ENCODE measurements at regions not wholly inside any gene's neighbourhood (a gene's known extent, or its start where the extent isn't known, plus 50 kb on each side); places are given as distances from the start of the nearest gene placed in this dataset.
A peak's percentile ranks its signal among the peaks of the same experiment; 100 is the strongest.
"Not testable (repeated sequence)": the region's sequence is repeated elsewhere in the genome, so short reads cannot be mapped to it uniquely, and the experiment has no call there.

DNA sequence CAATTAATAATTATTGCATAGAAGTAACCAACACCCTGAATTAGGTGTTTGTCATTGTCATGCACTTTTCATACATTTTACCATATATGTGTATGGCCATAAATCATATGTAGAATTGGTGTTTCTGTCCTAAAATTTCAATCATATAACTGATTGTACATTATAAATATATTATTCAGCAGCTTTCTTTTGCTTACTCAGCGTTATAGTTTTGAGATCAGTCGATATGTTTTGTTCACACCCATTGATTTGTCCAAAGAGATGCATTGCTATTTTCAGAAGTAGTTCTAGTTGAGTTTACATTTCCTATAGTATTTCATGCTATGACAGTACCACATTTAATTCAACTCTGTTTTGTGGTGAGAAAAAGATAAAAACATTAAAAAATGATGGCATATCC, 50.5 kb upstream of the PARP4 start:
- DNase-seq (ENCODE audit: low spot score) = no peak

DNA sequence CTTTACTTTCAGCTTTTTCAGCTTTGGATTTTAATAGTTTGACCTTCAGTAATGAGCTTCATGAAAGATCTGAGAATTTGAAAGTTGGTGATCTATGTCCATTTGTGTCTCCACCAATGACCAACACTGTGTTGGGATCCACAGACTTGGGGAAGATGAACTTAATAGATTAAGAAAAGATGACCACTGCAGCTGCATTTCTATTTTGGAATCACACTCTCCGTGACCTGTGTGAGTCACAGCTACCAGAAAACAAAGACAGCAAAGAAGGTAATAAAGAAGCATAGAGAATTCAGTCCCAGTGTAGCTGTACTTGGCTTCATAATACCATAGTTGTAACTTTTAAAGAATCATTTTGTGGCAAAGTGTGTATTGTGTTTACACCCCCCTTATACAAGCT, 51.4 kb upstream of the PARP4 start:
- peak; percentile 10 for DNase-seq (ENCODE audit: low spot score)

DNA sequence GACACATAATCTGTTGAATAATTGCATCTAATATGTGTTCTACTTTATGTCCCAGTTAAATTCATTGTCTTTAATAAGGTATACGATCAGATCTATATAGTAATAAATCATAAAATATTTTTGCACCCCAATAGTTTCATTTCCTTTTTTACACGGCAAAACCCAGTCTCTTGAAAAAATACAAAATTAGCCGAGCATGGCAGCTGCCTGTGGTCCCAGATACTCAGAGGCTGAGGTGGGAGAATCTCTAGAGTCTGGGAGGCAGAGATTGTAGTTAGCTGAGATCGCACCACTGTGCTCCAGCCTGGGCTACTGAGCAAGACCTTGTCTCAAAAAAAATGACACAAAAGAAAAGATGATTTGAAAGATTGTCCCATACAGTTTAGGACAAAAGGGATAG, 52.3 kb upstream of the PARP4 start:
- DNase-seq (ENCODE audit: low spot score) = no peak

GRCh38 chr13:24567593-24567992, 55.0 kb upstream of the PARP4 start:
- DNase-seq (ENCODE audit: low spot score) = peak; percentile 25

- no peak for DNase-seq (ENCODE audit: low spot score)
Measured at GRCh38 chr13:24574847-24575246, 62.3 kb upstream of the PARP4 start.

DNA sequence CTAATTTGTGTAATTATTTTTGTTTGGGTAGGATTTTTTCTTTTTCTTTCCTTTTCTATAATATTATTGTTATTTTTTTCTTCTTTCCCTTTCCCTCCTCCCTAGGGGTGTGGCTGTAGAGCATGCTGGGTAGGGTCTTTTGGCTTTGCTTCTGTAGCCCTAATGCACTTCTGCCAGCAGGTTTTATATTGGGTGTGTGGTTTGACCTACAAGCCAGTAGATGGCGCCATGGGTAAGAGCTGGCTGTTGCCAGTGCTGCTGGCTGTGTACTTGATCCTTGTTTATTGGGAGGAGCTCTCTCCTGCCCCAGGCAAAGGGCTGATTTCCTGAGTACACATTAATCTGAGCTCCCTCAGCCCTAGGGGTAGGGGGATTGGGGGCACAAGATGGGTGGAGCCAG, 67.7 kb upstream of the PARP4 start:
- not testable (repeated sequence) for DNase-seq (ENCODE audit: low spot score)

DNA sequence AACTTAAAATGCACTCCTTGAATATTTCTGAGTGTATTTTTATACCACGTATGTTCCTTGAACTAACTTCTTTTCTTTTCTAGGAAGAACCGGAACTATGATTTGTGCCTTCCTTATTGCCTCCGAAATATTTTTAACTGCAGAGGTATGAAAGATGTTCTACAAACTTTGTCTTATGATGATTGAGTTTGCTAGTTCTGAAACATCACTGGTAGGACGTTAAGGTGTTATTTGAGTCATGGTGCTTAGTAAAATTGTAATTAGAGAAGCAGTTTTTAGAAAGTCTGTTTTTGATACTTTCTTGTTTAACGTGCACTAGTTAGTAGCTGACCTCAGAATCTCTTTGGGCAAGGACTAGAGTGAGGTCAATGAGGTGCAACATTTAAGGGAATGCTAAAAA, 69.0 kb upstream of the PARP4 start:
- DNase-seq (ENCODE audit: low spot score) = not testable (repeated sequence)

DNA sequence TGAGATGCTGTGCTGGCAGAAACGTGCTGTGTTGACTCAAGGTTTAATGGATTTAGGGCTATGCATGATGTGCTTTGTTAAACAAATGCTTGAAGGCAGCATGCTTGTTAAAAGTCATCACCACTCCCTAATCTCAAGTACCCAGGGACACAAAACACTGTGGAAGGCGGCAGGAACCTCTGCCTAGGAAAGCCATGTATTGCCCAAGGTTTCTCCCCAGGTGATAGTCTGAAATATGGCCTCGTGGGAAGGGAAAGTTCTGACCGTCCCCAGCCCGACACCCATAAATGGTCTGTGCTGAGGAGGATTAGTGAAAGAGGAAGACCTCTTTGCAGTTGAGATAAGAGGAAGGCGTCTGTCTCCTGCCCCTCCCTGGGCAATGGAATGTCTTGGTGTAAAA, 79.1 kb upstream of the PARP4 start:
- DNase-seq (ENCODE audit: low spot score) = not testable (repeated sequence)

- not testable (repeated sequence) for DNase-seq (ENCODE audit: low spot score)
Measured at GRCh38 chr13:24597906-24598670, 82.1 kb upstream of the ATP12A start.

DNA sequence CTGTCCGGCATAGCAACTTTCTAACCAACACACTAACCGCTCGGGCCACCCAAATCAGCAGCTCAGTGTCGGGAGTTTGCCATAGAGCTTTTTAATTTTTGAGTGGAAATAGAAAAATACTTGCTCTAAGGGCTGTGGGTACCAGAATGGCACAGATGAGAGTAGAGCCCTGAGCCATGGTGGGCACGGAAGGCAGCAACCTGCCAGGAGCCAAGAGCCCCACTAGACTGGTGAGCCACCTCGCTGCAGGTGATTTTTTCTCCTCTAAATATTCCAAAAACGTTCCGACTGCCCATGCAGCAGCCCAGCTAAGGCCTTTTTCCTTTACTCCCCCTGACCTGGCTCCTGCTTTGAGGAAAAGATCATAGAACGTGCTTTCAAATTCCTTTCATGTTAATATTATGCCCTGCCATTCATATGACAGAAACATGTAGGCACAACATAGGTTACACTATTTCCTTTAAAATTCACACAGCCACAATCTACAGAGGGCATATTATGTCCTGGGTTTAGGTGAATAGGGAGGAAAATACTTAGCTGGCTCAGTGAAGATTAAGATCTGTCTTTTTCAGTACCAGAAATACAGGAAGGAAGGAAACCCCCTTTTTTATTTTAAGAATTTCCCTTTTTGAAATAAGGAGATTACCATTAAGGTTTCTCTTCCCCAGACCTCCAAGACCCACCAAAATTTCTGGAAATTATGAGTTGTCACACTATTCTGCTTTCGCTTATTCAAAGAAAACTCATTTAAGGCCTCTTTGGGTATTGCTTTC, 81.0 kb upstream of the ATP12A start:
- not testable (repeated sequence) for DNase-seq (ENCODE audit: low spot score)

DNA sequence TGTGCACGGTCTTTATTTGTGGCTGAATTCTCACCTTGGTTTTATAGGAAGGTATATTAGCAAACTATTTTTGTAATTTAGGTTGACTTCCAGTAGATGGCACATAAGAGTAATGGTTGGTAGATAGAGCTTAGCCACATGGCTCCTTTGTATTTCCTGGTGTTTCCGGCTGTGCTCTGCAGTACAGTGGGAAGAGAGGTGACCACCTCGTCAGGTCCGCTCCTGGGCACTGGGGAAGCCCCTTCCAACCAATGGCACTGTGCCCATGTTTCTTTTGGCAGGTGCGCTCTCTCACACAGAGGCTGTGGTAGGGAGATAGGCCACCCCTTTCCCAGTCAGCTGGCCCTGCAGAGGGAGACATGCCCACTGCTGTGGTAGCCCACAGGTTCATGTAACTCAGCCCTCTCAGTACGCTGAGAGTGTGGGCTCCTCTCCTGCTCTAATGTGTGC, 74.3 kb upstream of the ATP12A start:
- peak; percentile 75 for DNase-seq (ENCODE audit: low spot score)

DNA sequence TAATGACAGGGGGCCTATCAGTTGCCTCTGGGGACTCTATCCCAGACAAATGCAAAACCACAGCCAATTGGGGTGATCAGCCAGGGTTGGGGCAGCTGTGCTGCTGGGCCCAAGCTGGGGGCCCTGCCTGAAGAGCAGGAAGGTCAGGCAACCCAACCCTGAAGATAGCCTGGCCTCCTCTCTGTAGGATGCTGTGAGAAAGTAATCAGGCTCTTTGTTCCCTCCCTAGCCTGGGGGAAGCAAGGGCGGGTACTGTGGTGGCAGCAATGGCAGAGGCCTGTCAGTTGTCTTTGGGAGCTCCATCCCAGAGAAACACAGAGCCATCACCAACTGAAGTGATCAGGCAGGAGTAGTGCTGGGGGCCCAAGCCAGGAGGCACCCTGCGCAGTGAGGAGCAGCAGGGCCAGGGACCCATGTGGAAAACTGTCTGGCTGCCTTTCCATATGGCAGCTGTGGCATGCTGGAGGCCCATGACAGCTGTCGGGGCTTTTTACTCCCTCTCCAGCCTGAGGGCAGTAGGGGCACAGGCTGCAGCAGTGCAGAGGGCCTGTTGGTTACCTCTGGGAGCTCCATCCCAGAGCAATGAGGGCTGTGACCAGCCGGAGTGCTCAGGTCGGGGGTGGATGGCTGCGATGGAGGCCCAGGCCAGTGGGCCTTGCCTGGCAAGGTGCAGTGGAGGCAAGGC, 73.6 kb upstream of the ATP12A start:
- no peak for DNase-seq (ENCODE audit: low spot score)

- DNase-seq (ENCODE audit: low spot score) = no peak
Measured at GRCh38 chr13:24610956-24611355, 69.3 kb upstream of the ATP12A start.

DNA sequence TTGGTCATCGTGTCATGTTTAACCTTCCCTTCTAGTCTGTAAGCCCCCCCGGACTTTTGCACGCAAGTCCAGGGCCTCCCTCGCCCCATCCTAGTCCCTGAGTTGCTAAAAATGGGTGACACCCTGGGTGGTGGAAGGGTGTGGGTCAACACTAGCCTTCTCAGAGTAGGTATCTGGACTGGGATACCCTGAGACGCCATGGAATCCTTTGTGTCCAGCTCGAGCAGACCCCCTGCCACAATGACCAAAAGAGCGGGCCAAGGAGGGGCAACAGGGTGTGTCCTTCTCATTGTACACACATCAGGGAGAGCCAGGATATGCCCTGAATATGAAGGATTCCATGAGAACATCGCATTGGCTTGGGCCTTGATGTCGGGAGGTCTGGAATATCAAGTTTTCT, 67.5 kb upstream of the ATP12A start:
- DNase-seq (ENCODE audit: low spot score) = no peak

GRCh38 chr13:24613128-24613527, 67.1 kb upstream of the ATP12A start:
- DNase-seq (ENCODE audit: low spot score) = no peak

- DNase-seq (ENCODE audit: low spot score) = no peak
Measured at GRCh38 chr13:24613755-24614154, 66.5 kb upstream of the ATP12A start.

GRCh38 chr13:24614306-24615080, 65.7 kb upstream of the ATP12A start:
- DNase-seq (ENCODE audit: low spot score) = no peak

DNA sequence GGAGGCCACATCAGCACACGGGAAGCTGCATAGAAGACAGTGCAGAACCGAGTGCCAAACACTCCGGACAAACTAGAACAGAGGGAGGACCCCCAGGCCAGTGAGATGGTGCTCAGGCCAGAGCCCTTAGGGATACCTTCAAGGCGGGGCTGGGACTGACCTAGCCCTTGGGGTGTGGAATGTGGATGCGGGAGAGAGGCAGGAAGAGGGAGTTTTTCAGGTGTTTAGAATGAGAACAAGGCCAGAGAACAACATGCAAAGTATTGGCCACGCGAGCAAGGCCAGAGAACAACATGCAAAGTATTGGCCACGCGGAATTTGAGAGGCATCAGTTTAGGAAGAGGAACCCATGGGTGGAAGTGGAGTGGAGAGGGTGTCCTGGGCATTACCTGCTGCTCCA, 65.1 kb upstream of the ATP12A start:
- DNase-seq (ENCODE audit: low spot score) = no peak

- no peak for DNase-seq (ENCODE audit: low spot score)
Measured at GRCh38 chr13:24615911-24616472, 64.2 kb upstream of the ATP12A start.

DNA sequence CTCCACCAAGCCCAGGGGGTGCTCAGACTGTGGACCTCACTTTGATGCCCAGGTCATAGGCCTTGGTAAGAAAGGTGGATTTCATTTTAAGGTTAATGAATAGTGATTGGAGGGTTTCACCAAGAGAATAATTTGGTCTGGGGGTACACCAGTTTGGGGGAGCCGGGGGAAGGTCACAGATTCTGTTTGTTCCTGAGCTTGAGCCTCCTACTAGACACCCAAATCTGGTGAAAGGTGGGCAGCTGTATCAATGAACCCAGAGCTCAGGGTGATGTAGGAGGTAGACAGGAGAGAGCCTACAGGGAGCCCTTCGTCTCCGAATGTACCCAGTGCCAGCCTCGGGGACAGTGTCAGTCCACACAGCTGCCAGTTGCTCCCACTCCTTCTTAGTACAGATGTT, 63.7 kb upstream of the ATP12A start:
- DNase-seq (ENCODE audit: low spot score) = no peak

DNA sequence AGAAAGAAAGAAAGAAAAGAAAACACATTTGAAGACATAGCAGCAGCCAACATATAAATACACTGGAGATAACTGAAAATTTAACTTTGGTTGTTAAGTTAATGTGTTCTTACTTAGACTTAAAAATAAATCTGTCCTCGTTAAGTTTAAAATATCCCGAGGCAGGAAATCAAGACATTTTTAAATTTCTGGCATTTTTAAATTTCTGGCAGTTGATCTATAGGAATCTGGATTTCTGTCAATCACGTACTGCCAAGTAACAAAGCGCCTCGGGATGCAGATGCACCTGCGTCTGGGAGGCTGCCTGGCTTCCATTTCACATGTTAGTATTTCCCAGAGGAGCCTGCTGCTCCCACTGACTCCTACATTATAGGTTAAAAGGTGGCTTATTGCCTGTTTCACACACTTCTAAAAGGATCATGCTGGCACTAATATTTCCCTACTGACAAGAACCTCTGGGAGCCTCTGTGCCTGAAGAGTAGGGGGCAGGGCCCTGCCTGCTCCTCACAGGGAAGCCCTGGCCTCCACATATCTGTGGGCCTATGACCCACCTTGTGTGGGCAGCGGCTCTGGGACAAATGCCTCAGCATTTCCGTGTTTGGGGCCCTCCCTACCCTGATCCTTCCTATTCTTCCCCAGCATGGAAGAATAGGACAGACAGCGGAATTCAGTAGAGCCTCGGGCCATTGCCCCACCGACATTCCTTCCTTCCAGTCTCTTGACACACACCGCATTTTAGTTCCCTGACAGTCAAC, 62.8 kb upstream of the ATP12A start:
- no peak for DNase-seq (ENCODE audit: low spot score)

All from GM03348 (cell line).